Heart right ventricle (tissue), 16 donors: ENCODE measurements at regions not wholly inside any gene's neighbourhood (a gene's known extent, or its start where the extent isn't known, plus 50 kb on each side); places are given as distances from the start of the nearest gene placed in this dataset.

Experiments used
- ATAC-seq, 8 donors: fragments of 200-7000 bp; cut with Tn5 transposase; one replicate each; pipeline ENCODE4 v1.9.1; 2020; ENCODE audit warnings: mild to moderate bottlenecking in 8 of 8, moderate library complexity in 8 of 8, moderate number of reproducible peaks in 1 of 8
- DNase-seq, 2 donors: peaks; one replicate each; pipeline ENCODE4 v3.0.0-alpha.2; 2020
- H3K27ac ChIP-seq, 10 donors: fragments of 200-600 bp; sonication (generic) in 2 of 10; one replicate each; pipeline versions ENCODE4 v1.5.0 to v1.8.0; 2020 to 2022; ENCODE audit warnings: mild to moderate bottlenecking in 3 of 10
- H3K27me3 ChIP-seq, 7 donors: fragments of 200-600 bp; one replicate each; pipeline ENCODE4 v1.8.0; 2021 to 2022; ENCODE audit warnings: mild to moderate bottlenecking in 2 of 7
- H3K36me3 ChIP-seq, 9 donors: fragments of 200-600 bp; sonication (generic) in 1 of 9; one replicate each; pipeline versions ENCODE4 v1.5.0 to v1.8.0; 2020 to 2022; ENCODE audit warnings: mild to moderate bottlenecking in 2 of 9
- H3K4me1 ChIP-seq, 9 donors: fragments of 200-600 bp; sonication (generic) in 1 of 9; one replicate each; pipeline versions ENCODE4 v1.5.0 to v1.8.0; 2020 to 2022; ENCODE audit warnings: mild to moderate bottlenecking in 4 of 9
- H3K4me3 ChIP-seq, 10 donors: fragments of 200-600 bp; sonication (generic) in 2 of 10; one replicate each; pipeline versions ENCODE4 v1.5.0 to v1.8.0; 2020 to 2022; ENCODE audit warnings: mild to moderate bottlenecking in 7 of 10, moderate library complexity in 2 of 10
- H3K9me3 ChIP-seq, 11 donors: fragments of 200-600 bp in 10 of 11; sonication (generic) in 2 of 11; one replicate each; pipeline versions ENCODE4 v1.5.0 to v1.8.0; 2013 to 2022; ENCODE audit warnings: mild to moderate bottlenecking in 2 of 11, control low read depth in 1 of 11, moderate library complexity in 1 of 11
- WGBS, 2 donors: extraction: QIAGEN DNeasy Blood & Tissue Kit; methylation state at CpG; one replicate each; pipeline ENCODE4 v1.1.7; 2013; ENCODE audit warnings: inconsistent platforms in 1 of 2; 5-methylcytosine and 5-hydroxymethylcytosine counted together
- intact Hi-C, 10 donors: fragments of 100-400 bp; cut with DNase I; formaldehyde crosslinking; loops; one replicate each; pipeline versions ENCODE4 v1.11.1 to v1.14.2; 2022
- TF ChIP-seq, protein P1 (sequence below), 9 donors: fragments of 200-600 bp; sonication (generic) in 2 of 9; IDR thresholded peaks; one replicate each; pipeline versions ENCODE4 v1.5.0 to v1.8.0; 2021 to 2022; ENCODE audit warnings: antibody characterized with exemption in 9 of 9, mild to moderate bottlenecking in 5 of 9, moderate library complexity in 1 of 9
- donor health status: Arrhythmogenic right ventricular cardiomyopathy.
- donor health status: ischemic (EF 13 %, LVEDD 7.1; RV severe dilation, severe dysfunction).
- donor health status: healthy with polysubstance abuse.
- donor health status: DM: no; HTN: yes; CAD: no.
- donor health status: DM: no; HTN: no; CAD: no.
- donor health status: ischemic (EF 25% LVEDD 6.9; RV normal size, moderate dysfunction).
- donor health status: ischemic (EF 25% LVEDD 5.7; RV mildly dilated, moderate dysfunction).
- donor health status: healthy.
- donor health status: DM: yes; HTN: yes; CAD: no.
- donor health status: Ischemic cardiomyopathy.
- donor health status: ischemic (EF 35%, LVEDD 5.7; RV mildly dilated, moderate dysfunction).
- donor health status: nonischemic (EF 11% LVEDD 7.7; RV severe dilation, severe dysfunction).
- donor health status: DM: yes; HTN: yes; CAD: no.
- donor health status: PGD.
- donor health status: ischemic (EF 29% LVEDD 5.4; RV normal size, mild dysfunction).
- donor health status: nonischemic (EF 23%, LVEDD 6.1; RV moderate dilation, normal function).

DNA sequence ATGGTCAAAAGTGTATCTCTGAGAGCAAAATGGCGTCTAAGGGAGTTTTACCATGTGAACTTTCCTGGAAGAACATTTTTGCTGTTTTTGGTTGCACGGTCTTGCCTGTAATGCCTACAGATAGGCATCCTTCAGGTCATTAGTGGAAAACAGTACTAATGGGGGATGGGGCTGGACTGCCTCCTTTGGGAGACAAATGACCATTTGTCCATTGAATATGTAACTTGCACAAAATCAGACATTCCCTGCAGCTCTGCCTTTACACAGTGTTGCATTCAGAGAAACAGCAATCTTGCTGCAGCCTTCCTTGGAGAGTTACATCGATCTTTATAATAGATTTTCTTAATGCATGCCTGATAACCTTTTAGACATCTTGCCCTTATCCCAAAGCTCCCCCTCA, 138.5 kb upstream of the EGFLAM start:
- 67 to 70% methylated on average over 3 of the region's 3 CpGs for WGBS, 2 donors
- Histone ChIP-seq H3K36me3 (no peaks in the 10 kb centered on the region), H3K27ac (no peak overlapping the region), H3K27me3 (no peaks in the 10 kb centered on the region), H3K9me3 (no peaks in the 10 kb centered on the region), H3K4me1 (no peaks in the 10 kb centered on the region), H3K4me3 (no peak overlapping the region)
- intact Hi-C loops, result no loop called here
- no peak for DNase-seq
- ATAC-seq, result no peak
- TF ChIP-seq, protein P1, sequence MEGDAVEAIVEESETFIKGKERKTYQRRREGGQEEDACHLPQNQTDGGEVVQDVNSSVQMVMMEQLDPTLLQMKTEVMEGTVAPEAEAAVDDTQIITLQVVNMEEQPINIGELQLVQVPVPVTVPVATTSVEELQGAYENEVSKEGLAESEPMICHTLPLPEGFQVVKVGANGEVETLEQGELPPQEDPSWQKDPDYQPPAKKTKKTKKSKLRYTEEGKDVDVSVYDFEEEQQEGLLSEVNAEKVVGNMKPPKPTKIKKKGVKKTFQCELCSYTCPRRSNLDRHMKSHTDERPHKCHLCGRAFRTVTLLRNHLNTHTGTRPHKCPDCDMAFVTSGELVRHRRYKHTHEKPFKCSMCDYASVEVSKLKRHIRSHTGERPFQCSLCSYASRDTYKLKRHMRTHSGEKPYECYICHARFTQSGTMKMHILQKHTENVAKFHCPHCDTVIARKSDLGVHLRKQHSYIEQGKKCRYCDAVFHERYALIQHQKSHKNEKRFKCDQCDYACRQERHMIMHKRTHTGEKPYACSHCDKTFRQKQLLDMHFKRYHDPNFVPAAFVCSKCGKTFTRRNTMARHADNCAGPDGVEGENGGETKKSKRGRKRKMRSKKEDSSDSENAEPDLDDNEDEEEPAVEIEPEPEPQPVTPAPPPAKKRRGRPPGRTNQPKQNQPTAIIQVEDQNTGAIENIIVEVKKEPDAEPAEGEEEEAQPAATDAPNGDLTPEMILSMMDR (IDR thresholded peaks at IDR 0.05), result no peak

DNA sequence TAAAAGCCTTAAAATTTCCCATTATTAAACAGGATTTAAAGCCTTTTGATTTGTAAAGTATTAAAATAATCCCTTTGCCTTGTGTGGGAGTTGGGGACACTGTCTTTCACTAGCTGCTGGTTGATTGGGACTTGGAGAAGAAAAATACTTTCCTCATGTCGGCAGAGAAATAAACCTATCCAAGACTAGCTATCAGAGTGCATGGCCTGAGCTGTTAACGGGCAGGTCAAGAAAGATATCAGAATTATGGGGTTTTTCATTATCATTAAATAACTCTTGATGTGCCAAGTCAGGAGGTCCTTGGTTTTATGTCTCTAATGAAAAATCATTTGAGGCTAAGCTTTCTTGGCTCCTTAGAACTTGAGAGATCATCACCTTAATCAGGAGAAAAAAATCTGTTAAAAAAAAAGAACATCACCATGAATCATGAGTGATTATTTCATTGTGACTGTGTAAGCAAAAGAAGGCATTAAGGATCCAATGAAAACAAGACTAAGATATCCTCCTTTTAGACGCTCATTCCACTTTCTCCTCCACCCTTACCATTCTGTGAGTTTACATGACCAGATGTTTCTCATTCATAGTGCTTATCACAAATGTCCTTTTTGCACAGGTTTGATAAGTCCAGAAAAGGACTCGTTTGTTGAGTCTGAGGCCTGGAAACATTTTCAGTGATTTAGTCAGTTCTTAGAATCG, 140.4 kb upstream of the EGFLAM start:
- Histone ChIP-seq H3K4me3 (no peak overlapping the region), H3K27me3 (no peaks in the 10 kb centered on the region), H3K9me3 (no peaks in the 10 kb centered on the region), H3K4me1 (peaks cover 0 to 7% (median 0%) of the 10 kb centered on the region in 9 donors), H3K36me3 (no peaks in the 10 kb centered on the region), H3K27ac (no peak overlapping the region)
- no peak for DNase-seq
- WGBS, 2 donors, result 53 to 55% methylated on average over 5 of the region's 5 CpGs
- peak in 1 of 8 donors; percentile 14 for ATAC-seq
- intact Hi-C loops, result no loop called here
- TF ChIP-seq, protein P1 (IDR thresholded peaks at IDR 0.05), result no peak

DNA sequence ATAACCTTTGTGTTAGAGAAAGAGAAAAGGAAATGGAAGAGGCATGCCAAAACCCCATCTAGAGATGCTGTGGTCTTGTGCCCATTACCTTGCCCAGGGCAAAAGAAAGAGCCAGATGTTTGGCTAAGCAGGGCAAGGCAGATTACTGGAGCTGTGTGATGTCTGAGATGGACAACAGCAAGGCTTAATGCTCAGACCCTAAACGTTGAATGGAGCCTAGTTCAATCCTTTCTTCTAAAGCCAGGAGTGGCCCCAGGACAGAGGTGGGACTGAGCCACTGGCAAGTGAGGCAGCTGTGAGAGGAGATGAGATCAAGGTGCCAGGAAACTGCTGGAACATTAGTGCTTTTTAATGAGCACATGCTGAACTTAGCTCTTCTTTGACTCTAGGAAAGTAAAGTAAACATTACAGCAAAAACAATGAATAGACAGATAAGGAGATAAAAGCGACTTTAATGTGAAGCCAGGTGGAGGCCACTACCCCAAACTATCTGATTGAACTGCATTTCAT, 143.0 kb upstream of the EGFLAM start:
- Histone ChIP-seq H3K36me3 (no peaks in the 10 kb centered on the region), H3K4me3 (no peak overlapping the region), H3K27me3 (no peaks in the 10 kb centered on the region), H3K27ac (no peak overlapping the region), H3K4me1 (peaks cover 0 to 7% (median 0%) of the 10 kb centered on the region in 9 donors), H3K9me3 (no peaks in the 10 kb centered on the region)
- intact Hi-C loops, result no loop called here
- WGBS, 2 donors, result 57 to 64% methylated on average over 2 of the region's 2 CpGs
- ATAC-seq (no peak), DNase-seq (no peak)
- TF ChIP-seq, protein P1 (IDR thresholded peaks at IDR 0.05), result no peak

DNA sequence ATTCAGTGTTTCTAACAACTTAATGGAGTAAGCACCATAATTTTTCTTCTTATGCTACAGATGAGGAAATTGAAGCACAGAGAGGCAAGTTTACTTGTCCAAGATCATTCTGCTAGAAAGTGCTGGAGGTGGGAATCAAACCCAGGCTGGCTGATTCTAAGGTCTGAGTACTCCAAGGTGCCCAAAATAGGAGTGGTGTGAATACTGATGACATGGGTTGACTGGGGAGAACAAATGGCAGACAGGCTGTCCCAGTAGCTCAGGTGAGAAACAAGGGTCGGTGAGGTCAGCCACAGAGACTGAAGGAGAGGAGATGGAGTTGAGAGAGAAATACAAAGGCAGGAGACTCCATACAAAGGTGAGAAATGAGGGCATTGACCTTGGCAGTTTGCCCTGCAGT, 144.5 kb upstream of the EGFLAM start:
- 79 to 90% methylated on average over 1 of the region's 1 CpG for WGBS, 2 donors
- TF ChIP-seq, protein P1 (IDR thresholded peaks at IDR 0.05), result no peak
- H3K4me3 ChIP-seq, result no peak overlapping the region
- intact Hi-C loops, result no loop called here
- ATAC-seq, result no peak
- no peak overlapping the region for H3K27ac ChIP-seq
- no peak for DNase-seq
- H3K4me1 ChIP-seq, result peaks cover 0 to 7% (median 0%) of the 10 kb centered on the region in 9 donors
- no peaks in the 10 kb centered on the region for H3K27me3 ChIP-seq
- H3K36me3 ChIP-seq, result no peaks in the 10 kb centered on the region
- no peaks in the 10 kb centered on the region for H3K9me3 ChIP-seq
